GM23248 (cell line): ENCODE measurements at regions not wholly inside any gene's neighbourhood (a gene's known extent, or its start where the extent isn't known, plus 50 kb on each side); places are given as distances from the start of the nearest gene placed in this dataset.

Experiments used
- EZH2 ChIP-seq: fragments of 200-600 bp; sonication (generic); IDR thresholded peaks from 2 replicates; pipeline ENCODE4 v1.6.1; 2018; ENCODE audit warnings: antibody characterized with exemption, mild to moderate bottlenecking; ENCODE audit not compliant: insufficient read depth, poor library complexity, severe bottlenecking
- EZH2phosphoT487 ChIP-seq: fragments of 200-600 bp; sonication (generic); IDR thresholded peaks from 2 replicates; pipeline ENCODE4 v1.6.1; 2018; ENCODE audit warnings: antibody characterized with exemption, moderate library complexity, mild to moderate bottlenecking, low read depth; ENCODE audit not compliant: insufficient read depth

- no peak for TF ChIP-seq EZH2
- TF ChIP-seq EZH2phosphoT487 = no peak
Measured at GRCh38 chr5:57795203-57795602, 312.6 kb upstream of the ACTBL2 start.
